ENCODE measurements at regions not wholly inside any gene's neighbourhood (a gene's known extent, or its start where the extent isn't known, plus 50 kb on each side); places are given as distances from the start of the nearest gene placed in this dataset.

GRCh38 chr3:106210923-106211322 is 342.1 kb upstream of the CBLB start:
- TF ChIP-seq TAF1 (IDR thresholded peaks at IDR 0.05; ENCODE audit: borderline replicate concordance, low read depth, low read length) (no peak), POLR2AphosphoS5 (IDR thresholded peaks at IDR 0.05; ENCODE audit: low read depth, low read length) (no peak), POLR2A (IDR thresholded peaks at IDR 0.05; ENCODE audit: low read depth, low read length) (no peak)

Data from GM12892 (cell line).